HL-60/S4 treated with phorbol 12-myristate 13-acetate at 8.2 ng/mL for 4 days and 3 days (cell line): ENCODE measurements at regions not wholly inside any gene's neighbourhood (a gene's known extent, or its start where the extent isn't known, plus 50 kb on each side); places are given as distances from the start of the nearest gene placed in this dataset.

Experiments
- in situ Hi-C: fragments of 300-500 bp; cut with MboI; formaldehyde crosslinking; loops from 2 replicates; pipeline ENCODE4 v1.15.0; 2022; ENCODE audit warnings: low sequenced_read_pairs

DNA sequence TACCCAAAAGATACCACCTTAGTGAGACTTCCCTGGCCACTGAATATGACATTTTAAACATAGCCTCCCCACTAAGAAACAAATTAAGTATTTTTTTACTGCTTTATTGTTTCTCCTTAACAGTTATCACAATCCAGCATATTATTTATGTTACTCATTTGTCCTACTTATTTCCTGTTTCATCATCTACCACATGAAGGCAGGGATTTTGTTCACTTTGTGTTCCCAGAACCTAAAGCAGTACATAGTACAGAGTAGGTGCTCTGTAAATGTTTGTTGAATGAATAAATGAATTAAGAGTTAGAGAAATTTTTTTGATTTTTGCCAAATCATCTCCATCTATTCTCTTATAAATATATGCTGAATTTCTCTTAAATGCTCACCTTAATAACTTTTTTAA, 318.4 kb upstream of the GIMD1 start:
- in situ Hi-C loops = no loop called here

DNA sequence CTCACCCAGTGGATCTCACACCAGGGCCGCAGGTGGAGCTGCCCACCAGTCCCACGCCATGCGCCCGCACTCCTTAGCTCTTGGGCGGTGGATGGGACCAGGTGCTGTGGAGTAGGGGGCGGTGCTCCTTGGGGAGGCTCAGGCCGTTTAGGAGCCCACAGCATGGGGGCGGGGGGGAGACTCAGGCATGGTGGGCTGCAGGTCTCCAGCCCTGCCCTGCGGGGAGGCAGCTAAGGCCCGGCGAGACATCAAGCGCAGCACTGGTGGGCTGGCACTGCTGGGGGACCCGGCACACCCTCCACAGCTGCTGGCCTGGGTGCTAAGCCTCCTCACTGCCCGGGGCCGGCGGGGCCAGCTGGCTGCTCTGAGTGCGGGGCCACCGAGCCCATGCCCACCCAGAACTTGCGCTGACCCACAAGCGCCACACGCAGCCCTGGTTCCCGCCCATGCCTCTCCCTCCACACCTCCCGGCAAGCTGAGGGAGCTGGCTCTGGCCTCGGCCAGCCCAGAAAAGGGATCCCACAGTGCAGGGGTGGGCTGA, 312.9 kb upstream of the GIMD1 start:
- in situ Hi-C loops = no loop called here

GRCh38 chr4:106679063-106679462, 310.5 kb upstream of the GIMD1 start:
- in situ Hi-C loops = no loop called here

- in situ Hi-C loops = no loop called here
Observed at GRCh38 chr4:106677213-106677612, 308.6 kb upstream of the GIMD1 start.

DNA sequence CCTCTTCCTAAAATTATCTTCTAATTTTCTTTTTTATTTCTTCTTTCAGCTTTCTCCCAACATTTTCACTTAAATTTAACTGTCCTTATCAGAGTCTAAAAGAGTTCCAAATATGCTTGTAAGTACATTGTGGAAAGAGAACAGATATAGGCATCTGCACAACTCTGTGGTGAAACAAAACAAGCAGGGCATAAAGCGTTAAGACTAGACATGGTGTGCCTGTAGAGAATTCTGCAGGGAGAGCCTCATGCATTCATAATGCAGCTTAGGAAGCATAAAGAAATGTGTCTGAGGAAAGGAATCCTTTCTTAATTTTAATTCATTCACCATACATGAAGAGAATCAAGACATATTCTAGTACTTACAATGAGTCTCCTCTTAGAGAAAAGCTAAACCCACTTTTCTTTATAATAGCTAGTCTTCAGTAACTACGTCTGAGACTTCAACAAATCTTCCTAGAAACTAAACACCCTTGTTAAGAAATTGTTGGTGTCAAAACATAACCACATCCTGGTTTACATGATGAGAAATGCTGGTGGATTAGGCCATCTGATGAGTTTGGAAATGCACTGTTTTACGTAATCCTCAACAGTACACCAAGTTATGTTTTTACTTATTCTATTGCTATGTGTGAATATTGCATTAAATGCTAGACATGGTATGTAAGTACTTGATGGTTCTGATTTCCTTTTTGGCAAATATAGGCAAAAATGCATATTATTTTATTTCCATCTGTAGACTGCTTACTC, 307.8 kb upstream of the GIMD1 start:
- in situ Hi-C loops = no loop called here

DNA sequence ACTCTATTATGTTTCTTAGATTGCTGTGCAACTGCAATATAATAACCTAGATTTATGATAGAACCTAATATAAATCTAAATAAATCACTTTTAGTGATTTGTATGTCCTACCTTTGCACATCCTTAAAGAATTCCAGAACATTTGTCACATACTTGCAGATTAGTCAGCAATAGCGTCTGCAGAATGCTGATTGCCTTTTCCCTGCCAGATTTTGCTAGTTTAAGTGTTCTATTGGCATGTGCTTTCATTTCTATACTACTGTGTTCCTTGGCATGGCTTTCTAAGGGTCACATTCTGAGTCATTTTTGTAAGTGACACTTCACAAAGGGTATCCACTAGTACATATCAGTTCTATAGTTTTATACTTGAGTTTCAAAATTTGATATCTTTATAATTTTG, 303.1 kb upstream of the GIMD1 start:
- in situ Hi-C loops = no loop called here

GRCh38 chr4:106670976-106671375, 302.4 kb upstream of the GIMD1 start:
- in situ Hi-C loops = no loop called here

DNA sequence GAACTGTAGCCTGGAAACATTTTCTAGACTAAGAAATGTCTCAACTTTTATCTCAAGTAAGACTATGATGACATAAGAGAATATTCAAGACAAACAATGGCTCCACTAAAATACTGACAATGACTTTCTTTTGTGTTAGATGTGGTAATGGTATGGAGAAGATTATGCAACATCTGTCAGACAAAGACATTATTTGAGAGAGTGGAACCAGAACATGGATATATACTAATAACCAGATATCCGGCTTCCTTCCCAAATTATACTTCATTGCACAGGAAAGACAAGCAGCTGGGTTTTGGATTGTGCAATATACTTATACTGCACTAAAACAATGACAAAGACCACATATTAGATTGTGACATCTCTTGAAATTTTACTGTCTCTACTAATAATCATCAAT, 290.8 kb upstream of the GIMD1 start:
- in situ Hi-C loops = no loop called here

- in situ Hi-C loops = no loop called here
Observed at GRCh38 chr4:106652095-106652494, 283.5 kb upstream of the GIMD1 start.

DNA sequence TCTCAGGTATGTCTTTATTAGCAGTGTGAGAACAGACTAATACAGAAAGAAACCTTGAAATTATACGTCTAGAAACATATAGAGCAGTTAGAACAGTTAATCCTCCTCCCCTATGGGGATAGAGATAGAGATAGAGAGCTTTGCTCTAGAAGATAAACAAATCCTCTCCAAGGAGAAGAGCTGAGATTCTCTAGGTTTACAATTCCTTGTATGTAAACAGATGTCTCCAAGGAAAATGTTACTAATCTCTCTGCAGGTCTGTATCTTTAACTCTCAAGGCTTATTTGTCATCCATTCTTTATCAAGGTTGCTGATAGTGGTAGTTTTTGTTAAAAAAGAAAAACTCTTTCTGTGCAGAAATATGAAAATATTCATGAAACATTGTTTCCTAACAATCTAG, 282.1 kb upstream of the GIMD1 start:
- in situ Hi-C loops = no loop called here

- in situ Hi-C loops = no loop called here
Observed at GRCh38 chr4:106647451-106647850, 278.9 kb upstream of the GIMD1 start.

DNA sequence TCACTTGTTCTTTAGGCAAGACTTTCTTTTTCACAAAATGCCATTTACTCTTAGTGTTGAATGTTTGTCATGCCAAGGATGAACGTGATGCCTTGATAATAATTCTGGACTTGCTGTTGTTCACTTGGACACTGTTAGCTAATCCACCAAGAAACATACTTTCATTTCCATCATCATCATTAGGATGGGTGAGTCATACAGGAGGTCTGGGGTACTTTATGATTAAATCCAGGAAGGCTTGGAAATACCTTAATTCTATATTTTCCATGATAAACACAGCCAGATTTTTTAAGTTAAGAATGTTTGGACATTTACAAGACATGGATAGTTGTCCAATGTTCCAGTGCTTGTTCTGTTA, 260.7 kb upstream of the GIMD1 start:
- in situ Hi-C loops = no loop called here

DNA sequence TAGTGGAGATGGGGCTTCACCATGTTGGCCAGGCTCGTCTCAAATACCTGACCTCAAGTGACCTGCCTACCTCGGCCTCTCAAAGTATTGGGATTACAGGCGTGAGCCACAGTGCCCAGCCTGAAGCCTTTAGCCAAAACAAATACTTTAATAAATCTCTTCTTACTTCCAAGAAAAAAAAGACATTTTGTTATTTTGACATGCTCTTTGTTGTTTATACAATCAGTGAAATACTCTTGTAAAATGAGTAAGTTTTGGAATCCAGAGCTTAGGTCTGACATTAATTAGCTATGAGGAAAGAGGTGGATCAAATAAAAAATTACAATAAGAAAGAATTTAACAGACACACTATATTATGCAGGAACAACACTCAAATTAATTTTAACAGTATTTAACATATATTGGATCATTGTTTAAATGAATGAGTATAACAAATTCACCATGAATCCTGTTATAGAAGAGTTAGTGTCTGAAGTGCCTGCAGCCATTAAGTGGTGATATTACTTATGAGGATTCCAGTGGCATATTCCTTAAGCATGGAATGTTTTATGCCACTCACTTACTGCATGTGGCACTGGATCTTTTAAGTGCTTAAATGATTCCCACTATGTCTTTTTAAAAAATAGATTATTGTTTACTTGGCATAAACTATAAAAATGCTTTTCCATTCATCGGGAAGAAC, 260.1 kb upstream of the GIMD1 start:
- in situ Hi-C loops = no loop called here

- in situ Hi-C loops = no loop called here
Observed at GRCh38 chr4:106627051-106627450, 258.5 kb upstream of the GIMD1 start.

DNA sequence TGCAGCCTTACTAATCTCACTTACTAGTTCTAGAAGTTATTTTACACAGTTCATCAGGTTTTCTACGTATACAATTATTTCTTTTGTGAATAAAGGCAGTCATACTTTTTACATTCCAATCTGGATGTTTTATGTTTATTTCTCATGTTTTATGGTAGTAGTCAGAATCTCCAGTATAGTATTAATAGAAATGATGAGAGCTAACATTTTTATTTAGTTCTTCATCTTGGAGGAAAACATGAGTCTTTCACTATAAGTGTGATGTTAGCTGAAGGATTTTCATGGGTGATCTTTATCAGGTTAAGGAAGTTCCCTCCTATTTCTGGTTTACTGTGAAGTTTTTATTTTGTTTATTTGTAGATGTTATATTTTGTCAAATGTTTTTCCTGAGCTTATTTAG, 256.1 kb upstream of the GIMD1 start:
- in situ Hi-C loops = no loop called here

DNA sequence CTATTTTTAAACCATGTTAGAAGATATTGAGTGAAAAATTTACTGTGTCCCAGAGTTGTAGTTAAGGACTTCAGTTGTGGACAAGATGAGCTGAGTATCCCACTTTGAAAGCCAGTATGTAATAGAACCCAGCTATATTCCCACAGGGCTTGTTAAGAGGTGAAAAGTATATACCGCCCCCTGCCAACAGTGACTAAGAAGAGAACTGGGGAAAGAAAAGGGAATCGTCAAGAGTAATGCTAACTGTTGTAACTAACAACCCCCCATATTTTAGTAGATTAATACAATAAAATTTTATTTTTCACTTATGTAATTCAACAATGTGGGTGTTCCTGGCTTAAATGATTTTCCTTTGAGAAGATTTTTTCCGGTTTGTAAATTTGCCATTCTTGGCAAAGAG, 250.4 kb upstream of the GIMD1 start:
- in situ Hi-C loops = no loop called here

- in situ Hi-C loops = no loop called here
Observed at GRCh38 chr4:106615961-106616360, 247.4 kb upstream of the GIMD1 start.

DNA sequence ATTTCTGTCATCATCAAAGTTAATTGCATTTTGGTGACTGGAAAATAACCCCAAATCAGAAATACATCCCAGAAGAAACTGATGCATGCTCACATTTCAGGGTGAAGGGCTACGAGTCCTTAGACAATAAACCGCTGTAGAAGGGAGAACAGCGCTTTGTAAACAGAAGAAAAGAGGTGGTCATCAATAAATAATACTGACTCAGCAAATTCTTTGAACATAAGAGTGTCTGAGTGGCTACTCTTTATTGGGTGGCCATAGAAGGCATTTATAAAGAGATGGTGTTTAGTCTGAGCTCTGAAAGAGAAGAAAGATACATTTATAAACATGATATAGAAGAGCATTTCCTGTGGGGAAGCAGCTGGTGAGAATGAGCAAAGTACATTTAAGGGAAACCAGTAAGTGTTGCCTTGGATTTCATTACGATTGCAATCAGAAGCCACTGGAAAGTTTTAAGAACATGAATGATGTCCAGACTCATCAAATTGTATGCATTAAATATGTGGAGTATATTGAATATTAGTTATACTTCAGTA, 246.9 kb upstream of the GIMD1 start:
- in situ Hi-C loops = no loop called here

DNA sequence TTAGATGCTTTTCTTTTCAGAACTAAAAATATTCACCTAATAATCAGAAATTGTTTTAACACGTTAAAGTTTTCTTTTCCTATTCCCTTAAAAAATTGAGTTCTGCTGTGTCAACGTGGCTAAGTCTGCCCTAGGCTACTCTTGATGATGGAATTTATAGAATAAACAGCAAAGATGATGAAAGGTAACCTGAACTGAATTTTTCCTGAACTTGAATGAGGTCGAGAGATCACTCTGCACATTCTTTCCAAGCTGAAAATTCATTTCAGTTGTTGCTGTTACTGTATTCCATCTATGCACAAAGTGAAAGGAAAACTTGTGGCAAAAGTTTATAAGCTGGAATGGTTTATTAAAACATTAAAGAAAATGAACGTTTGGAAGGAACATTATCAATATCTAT, 245.9 kb upstream of the GIMD1 start:
- in situ Hi-C loops = no loop called here

- in situ Hi-C loops = no loop called here
Observed at GRCh38 chr4:106609917-106610316, 241.3 kb upstream of the GIMD1 start.

DNA sequence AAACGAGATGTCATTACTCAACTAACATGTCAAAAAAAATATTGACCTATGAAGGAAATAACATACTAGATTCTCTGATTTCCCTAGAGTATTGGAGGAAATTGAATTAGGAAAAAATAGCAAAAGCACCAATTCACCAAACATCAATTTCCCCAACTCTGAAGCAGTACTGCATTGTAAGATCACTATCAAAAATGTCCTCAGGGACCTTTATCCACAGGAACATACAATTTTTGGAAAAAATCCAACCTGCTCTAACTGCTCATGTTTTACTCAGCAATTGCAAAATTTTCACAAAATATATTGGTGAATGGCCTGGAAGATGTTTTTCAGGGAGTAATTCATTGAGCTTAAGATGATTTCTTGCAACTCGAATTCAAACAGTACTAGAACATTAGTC, 239.0 kb upstream of the GIMD1 start:
- in situ Hi-C loops = no loop called here

- in situ Hi-C loops = no loop called here
Observed at GRCh38 chr4:106604319-106605051, 235.9 kb upstream of the GIMD1 start.
